WTC11 (cell line): ENCODE measurements at regions not wholly inside any gene's neighbourhood (a gene's known extent, or its start where the extent isn't known, plus 50 kb on each side); places are given as distances from the start of the nearest gene placed in this dataset.

ENCODE experiments used
- CREM ChIP-seq: sonication (generic); formaldehyde crosslinking; IDR thresholded peaks from 2 replicates; pipeline ENCODE4 v1.8.1; 2022; ENCODE audit warnings: mild to moderate bottlenecking, missing genetic modification reagents, moderate library complexity
- ELF4 ChIP-seq: sonication (generic); formaldehyde crosslinking; IDR thresholded peaks from 2 replicates; pipeline ENCODE4 v1.8.1; 2022; ENCODE audit warnings: low read depth, mild to moderate bottlenecking, moderate library complexity, missing genetic modification reagents
- MAX ChIP-seq: sonication (generic); formaldehyde crosslinking; IDR thresholded peaks from 2 replicates; pipeline ENCODE4 v1.8.0; 2022; ENCODE audit warnings: mild to moderate bottlenecking, missing genetic modification reagents

DNA sequence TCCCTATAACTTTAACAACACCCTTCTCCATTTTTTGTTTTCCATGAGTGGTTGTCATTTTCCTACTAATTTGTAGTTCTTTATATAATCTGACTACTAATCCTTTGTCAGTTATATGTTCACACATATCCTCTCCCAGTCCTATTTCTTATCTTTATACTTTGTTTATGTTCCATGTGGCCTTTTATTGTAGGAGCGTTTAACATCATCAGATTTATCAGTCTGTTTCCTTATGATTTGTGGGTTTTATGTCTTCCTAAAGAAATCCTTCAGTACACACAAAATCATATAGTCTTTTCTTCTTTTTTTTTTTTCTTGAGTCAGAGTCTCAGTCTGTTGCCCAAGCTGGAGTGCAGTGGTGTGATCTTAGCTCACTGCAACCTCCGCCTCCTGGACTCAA, 204.9 kb upstream of the SPRY1 start:
- TF ChIP-seq ELF4 (no peak), MAX (no peak), CREM (CRISPR knock-in tag) (no peak)
